PC-9 (cell line): ENCODE measurements at regions not wholly inside any gene's neighbourhood (a gene's known extent, or its start where the extent isn't known, plus 50 kb on each side); places are given as distances from the start of the nearest gene placed in this dataset.

Source experiments
- EZH2 ChIP-seq: fragments of 200-600 bp; sonication (generic); IDR thresholded peaks from 2 replicates; pipeline ENCODE4 v1.8.0; 2017; ENCODE audit warnings: antibody characterized with exemption, low read depth
- TF ChIP-seq, protein P1 (sequence below): fragments of 200-600 bp; sonication (generic); conservative IDR thresholded peaks from 2 replicates; pipeline ENCODE4 v1.6.1; 2017; ENCODE audit warnings: mixed run types, antibody characterized with exemption, mild to moderate bottlenecking, moderate library complexity

- TF ChIP-seq, protein P1, sequence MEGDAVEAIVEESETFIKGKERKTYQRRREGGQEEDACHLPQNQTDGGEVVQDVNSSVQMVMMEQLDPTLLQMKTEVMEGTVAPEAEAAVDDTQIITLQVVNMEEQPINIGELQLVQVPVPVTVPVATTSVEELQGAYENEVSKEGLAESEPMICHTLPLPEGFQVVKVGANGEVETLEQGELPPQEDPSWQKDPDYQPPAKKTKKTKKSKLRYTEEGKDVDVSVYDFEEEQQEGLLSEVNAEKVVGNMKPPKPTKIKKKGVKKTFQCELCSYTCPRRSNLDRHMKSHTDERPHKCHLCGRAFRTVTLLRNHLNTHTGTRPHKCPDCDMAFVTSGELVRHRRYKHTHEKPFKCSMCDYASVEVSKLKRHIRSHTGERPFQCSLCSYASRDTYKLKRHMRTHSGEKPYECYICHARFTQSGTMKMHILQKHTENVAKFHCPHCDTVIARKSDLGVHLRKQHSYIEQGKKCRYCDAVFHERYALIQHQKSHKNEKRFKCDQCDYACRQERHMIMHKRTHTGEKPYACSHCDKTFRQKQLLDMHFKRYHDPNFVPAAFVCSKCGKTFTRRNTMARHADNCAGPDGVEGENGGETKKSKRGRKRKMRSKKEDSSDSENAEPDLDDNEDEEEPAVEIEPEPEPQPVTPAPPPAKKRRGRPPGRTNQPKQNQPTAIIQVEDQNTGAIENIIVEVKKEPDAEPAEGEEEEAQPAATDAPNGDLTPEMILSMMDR: no peak
- TF ChIP-seq EZH2: no peak
Observed at GRCh38 chr18:1710114-1710513, 805.4 kb downstream of the ADCYAP1 start.
